Muscle of back (tissue), 3 donors: ENCODE measurements at regions not wholly inside any gene's neighbourhood (a gene's known extent, or its start where the extent isn't known, plus 50 kb on each side); places are given as distances from the start of the nearest gene placed in this dataset.
"Not testable (repeated sequence)": the region's sequence is repeated elsewhere in the genome, so short reads cannot be mapped to it uniquely, and the experiment has no call there.

Experiments used
- DNase-seq, 3 donors: peaks; one replicate each; pipeline versions ENCODE4 v3.0.0 to v3.0.0-alpha.2; 2013

GRCh38 chr4:170803492-170803891 is 713.7 kb upstream of the AADAT start:
- no peak for DNase-seq

GRCh38 chr4:170801771-170802170 is 712.0 kb upstream of the AADAT start:
- no peak for DNase-seq

GRCh38 chr4:170794525-170794924 is 704.8 kb upstream of the AADAT start:
- peak in 1 of 3 donors; percentile 8 for DNase-seq

GRCh38 chr4:170788540-170789051 is 698.8 kb upstream of the AADAT start:
- not testable (repeated sequence) for DNase-seq

GRCh38 chr4:170777663-170778062 is 687.9 kb upstream of the AADAT start:
- DNase-seq: no peak

GRCh38 chr4:170776983-170777382 is 687.2 kb upstream of the AADAT start:
- no peak for DNase-seq

GRCh38 chr4:170775851-170776250 is 686.1 kb upstream of the AADAT start:
- no peak for DNase-seq

- no peak for DNase-seq
Measured at GRCh38 chr4:170773709-170774273, 684.0 kb upstream of the AADAT start.

GRCh38 chr4:170772429-170772828 is 682.7 kb upstream of the AADAT start:
- no peak for DNase-seq

- no peak for DNase-seq
Measured at GRCh38 chr4:170770664-170771063, 680.9 kb upstream of the AADAT start.

GRCh38 chr4:170769862-170770261 is 680.1 kb upstream of the AADAT start:
- DNase-seq: no peak

GRCh38 chr4:170758988-170759387 is 669.2 kb upstream of the AADAT start:
- DNase-seq: no peak

GRCh38 chr4:170750519-170750918 is 660.8 kb upstream of the AADAT start:
- DNase-seq: no peak

GRCh38 chr4:170748975-170749374 is 659.2 kb upstream of the AADAT start:
- no peak for DNase-seq

- DNase-seq: no peak
Measured at GRCh38 chr4:170743633-170744032, 653.9 kb upstream of the AADAT start.

- DNase-seq: no peak
Measured at GRCh38 chr4:170741856-170742255, 652.1 kb upstream of the AADAT start.

- peak in 1 of 3 donors; percentile 2 for DNase-seq
Measured at GRCh38 chr4:170736710-170737109, 647.0 kb upstream of the AADAT start.

- no peak for DNase-seq
Measured at GRCh38 chr4:170729897-170730296, 640.1 kb upstream of the AADAT start.

GRCh38 chr4:170729236-170729635 is 639.5 kb upstream of the AADAT start:
- DNase-seq: no peak

GRCh38 chr4:170724191-170724590 is 634.4 kb upstream of the AADAT start:
- no peak for DNase-seq

GRCh38 chr4:170723171-170723570 is 633.4 kb upstream of the AADAT start:
- no peak for DNase-seq

GRCh38 chr4:170721812-170722373 is 632.1 kb upstream of the AADAT start:
- no peak for DNase-seq

- no peak for DNase-seq
Measured at GRCh38 chr4:170716868-170717267, 627.1 kb upstream of the AADAT start.

GRCh38 chr4:170705907-170706306 is 616.2 kb upstream of the AADAT start:
- DNase-seq: no peak
